ENCODE measurements at regions not wholly inside any gene's neighbourhood (a gene's known extent, or its start where the extent isn't known, plus 50 kb on each side); places are given as distances from the start of the nearest gene placed in this dataset.

DNA sequence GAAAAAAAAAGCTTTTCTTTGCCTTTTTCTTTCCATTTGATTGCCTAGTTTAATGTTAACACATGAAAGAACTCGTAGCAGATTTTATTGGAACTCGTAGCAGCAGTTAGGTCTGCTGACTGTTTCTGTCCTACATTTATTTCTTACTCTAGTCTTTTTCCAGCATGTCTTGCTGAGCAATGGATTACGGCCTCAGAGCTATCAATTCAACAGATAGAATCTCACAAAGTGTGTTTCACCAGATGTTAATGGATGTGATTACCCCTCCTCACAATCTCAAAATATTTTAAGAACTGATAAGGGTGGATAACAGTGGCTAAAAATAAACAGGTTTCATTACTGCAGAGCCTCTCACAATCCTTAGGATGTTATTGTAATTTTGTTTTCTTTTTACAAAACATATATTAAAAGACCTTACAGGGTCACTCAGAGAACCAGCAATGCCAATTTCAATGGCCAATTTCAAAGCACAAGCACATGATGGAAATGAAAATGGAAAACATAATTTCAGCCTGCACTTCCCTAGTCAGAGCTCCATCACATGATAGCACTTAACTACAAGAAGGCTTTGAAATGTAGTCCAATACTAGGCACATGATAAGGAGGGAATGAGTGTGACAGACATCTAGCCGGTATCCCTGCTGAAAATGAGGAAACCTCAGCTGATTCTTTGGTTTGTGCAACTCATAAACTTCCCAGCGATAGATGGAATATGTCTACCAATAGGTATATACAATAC, 838.1 kb upstream of the SEMA6D start:
- FAIRE-seq (no peak), DNase-seq (ENCODE audit: insufficient read length, low spot score) (no peak)
- TF ChIP-seq, protein P1, sequence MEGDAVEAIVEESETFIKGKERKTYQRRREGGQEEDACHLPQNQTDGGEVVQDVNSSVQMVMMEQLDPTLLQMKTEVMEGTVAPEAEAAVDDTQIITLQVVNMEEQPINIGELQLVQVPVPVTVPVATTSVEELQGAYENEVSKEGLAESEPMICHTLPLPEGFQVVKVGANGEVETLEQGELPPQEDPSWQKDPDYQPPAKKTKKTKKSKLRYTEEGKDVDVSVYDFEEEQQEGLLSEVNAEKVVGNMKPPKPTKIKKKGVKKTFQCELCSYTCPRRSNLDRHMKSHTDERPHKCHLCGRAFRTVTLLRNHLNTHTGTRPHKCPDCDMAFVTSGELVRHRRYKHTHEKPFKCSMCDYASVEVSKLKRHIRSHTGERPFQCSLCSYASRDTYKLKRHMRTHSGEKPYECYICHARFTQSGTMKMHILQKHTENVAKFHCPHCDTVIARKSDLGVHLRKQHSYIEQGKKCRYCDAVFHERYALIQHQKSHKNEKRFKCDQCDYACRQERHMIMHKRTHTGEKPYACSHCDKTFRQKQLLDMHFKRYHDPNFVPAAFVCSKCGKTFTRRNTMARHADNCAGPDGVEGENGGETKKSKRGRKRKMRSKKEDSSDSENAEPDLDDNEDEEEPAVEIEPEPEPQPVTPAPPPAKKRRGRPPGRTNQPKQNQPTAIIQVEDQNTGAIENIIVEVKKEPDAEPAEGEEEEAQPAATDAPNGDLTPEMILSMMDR (IDR thresholded peaks at IDR 0.05; ENCODE audit: insufficient read depth, missing control alignments), result no peak

DNA sequence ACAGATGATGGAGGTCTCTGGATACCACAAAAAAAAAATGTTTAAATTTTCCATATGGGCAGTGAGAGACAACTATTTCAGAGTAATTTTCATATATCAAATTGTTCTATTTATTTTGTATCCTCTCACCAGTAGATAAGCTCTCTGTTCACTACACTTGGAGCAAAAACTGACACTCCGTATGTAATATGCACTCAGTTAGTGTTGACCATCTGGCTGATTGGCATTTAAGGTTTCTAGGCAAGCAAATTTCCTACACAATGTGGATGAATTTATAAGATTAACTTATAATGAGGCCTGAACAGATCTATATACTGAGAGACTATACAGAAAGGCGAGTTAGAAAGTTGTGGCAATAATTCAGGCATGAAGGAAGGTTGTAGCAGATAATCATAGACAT, 836.5 kb upstream of the SEMA6D start:
- TF ChIP-seq, protein P1 (IDR thresholded peaks at IDR 0.05; ENCODE audit: insufficient read depth, missing control alignments), result no peak
- DNase-seq (ENCODE audit: insufficient read length, low spot score) (no peak), FAIRE-seq (no peak)

GRCh38 chr15:46892621-46893160, 824.6 kb upstream of the SEMA6D start:
- TF ChIP-seq, protein P1 (IDR thresholded peaks at IDR 0.05; ENCODE audit: insufficient read depth, missing control alignments), result no peak
- FAIRE-seq (no peak), DNase-seq (ENCODE audit: insufficient read length, low spot score) (no peak)

- DNase-seq (ENCODE audit: insufficient read length, low spot score) (no peak), FAIRE-seq (no peak)
- TF ChIP-seq, protein P1 (IDR thresholded peaks at IDR 0.05; ENCODE audit: insufficient read depth, missing control alignments), result no peak
These were observed 822.7 kb upstream of the SEMA6D start for GRCh38 chr15:46894644-46895043.

DNA sequence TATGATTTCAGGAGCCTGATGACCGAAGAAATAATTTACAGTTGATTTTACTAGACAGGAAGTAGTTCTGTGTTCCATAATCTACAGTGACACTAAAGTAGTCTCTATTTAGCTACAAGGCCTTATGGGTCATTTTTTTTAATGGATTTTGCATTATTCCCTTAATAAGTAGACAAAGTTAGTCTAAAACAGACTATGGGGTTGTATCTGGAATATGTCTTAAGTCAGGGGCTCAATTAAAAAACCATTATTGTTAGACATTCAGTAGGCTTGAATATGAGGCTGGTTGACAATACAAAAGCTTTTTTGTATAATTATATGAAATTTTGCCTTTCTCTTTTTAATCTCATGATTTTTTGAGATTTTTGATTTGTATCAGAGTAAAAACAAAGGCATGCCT, 820.0 kb upstream of the SEMA6D start:
- TF ChIP-seq, protein P1 (IDR thresholded peaks at IDR 0.05; ENCODE audit: insufficient read depth, missing control alignments), result no peak
- DNase-seq (ENCODE audit: insufficient read length, low spot score) (no peak), FAIRE-seq (no peak)

DNA sequence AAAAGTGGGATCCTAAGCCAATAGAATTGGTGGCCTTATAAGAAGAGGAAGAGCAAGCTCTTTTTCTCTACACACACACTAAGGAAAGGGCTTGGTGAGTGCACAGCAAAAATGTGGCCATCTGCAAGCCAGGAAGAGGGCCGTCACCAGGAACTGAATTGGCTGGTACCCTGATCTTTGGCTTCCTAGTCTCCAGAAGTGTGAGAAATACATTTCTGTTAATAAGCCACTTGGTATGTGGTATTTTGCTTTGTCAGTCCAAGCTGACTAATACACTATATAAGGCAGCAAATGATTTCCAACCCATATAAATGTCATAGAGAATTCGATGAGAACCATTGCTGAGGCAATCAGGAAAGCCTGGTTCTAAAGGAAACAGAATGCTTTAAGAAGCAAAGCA, 816.3 kb upstream of the SEMA6D start:
- FAIRE-seq (no peak), DNase-seq (ENCODE audit: insufficient read length, low spot score) (no peak)
- TF ChIP-seq, protein P1 (IDR thresholded peaks at IDR 0.05; ENCODE audit: insufficient read depth, missing control alignments), result no peak

- TF ChIP-seq, protein P1 (IDR thresholded peaks at IDR 0.05; ENCODE audit: insufficient read depth, missing control alignments), result no peak
- FAIRE-seq, result no peak
- DNase-seq (ENCODE audit: insufficient read length, low spot score), result no peak
These were observed 799.5 kb upstream of the SEMA6D start for GRCh38 chr15:46917721-46918252.

All from D721Med (cell line).